Ovary (tissue), 3 donors: ENCODE measurements at regions not wholly inside any gene's neighbourhood (a gene's known extent, or its start where the extent isn't known, plus 50 kb on each side); places are given as distances from the start of the nearest gene placed in this dataset.

Source experiments
- POLR2A ChIP-seq: fragments of 450-650 bp; IDR thresholded peaks from one replicate; pipeline ENCODE4 v1.6.1; 2017; ENCODE audit warnings: antibody characterized with exemption, mild to moderate bottlenecking, moderate library complexity
- TF ChIP-seq, protein P1 (sequence below), 3 donors: fragments of 450-650 bp in 2 of 3; fragments of 200-600 bp in 1 of 3; IDR thresholded peaks; one replicate each; pipeline versions ENCODE4 v1.5.1 to v1.8.0; 2016 to 2022; ENCODE audit warnings: antibody characterized with exemption in 3 of 3, mild to moderate bottlenecking in 1 of 3
- donor health status: DM: no; HTN: no; CAD: no.

DNA sequence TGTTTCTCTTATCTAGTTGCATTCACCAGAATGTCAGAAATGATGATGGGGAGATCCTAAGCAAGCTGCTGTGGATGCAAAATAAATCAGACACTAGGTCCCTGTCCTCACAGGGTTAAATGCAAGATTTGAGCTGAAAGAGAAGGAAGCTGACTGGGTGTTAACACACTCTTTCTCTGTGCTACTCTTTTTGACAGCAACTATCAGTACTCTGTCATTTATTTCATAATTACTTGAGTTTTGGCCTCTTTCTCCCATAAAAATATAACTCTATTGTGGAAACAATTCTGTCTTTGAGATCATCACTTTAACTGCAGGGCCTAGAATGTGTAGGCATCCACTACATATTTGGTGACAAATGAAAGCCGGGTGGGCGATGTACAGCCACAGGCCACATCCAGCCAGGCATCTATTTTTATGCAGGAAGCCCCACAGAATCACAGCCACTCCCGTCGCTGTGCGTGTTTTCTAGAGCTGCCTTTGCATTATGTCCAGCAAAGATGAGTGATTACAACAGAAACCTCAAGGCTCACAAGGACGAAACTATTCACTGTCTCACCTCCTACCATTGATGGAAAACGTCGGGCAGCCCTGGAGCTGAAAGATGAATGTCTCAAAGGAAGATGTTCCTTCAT lies 849.0 kb downstream of the RNF144A start:
- TF ChIP-seq, protein P1, sequence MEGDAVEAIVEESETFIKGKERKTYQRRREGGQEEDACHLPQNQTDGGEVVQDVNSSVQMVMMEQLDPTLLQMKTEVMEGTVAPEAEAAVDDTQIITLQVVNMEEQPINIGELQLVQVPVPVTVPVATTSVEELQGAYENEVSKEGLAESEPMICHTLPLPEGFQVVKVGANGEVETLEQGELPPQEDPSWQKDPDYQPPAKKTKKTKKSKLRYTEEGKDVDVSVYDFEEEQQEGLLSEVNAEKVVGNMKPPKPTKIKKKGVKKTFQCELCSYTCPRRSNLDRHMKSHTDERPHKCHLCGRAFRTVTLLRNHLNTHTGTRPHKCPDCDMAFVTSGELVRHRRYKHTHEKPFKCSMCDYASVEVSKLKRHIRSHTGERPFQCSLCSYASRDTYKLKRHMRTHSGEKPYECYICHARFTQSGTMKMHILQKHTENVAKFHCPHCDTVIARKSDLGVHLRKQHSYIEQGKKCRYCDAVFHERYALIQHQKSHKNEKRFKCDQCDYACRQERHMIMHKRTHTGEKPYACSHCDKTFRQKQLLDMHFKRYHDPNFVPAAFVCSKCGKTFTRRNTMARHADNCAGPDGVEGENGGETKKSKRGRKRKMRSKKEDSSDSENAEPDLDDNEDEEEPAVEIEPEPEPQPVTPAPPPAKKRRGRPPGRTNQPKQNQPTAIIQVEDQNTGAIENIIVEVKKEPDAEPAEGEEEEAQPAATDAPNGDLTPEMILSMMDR (IDR thresholded peaks at IDR 0.05), result no peak
- TF ChIP-seq POLR2A, result no peak
